ENCODE measurements at regions not wholly inside any gene's neighbourhood (a gene's known extent, or its start where the extent isn't known, plus 50 kb on each side); places are given as distances from the start of the nearest gene placed in this dataset.
"Not testable (repeated sequence)": the region's sequence is repeated elsewhere in the genome, so short reads cannot be mapped to it uniquely, and the experiment has no call there.

GRCh38 chr1:100791586-100791985, 72.0 kb downstream of the VCAM1 start:
- DNase-seq (ENCODE audit: insufficient read length, low spot score) (no peak), FAIRE-seq (no peak)
- no peak for TF ChIP-seq POLR2A (IDR thresholded peaks at IDR 0.05; ENCODE audit: low read depth, low read length)

GRCh38 chr1:100793659-100794058, 74.1 kb downstream of the VCAM1 start:
- DNase-seq (ENCODE audit: insufficient read length, low spot score) (no peak), FAIRE-seq (peak; percentile 36)
- no peak for TF ChIP-seq POLR2A (IDR thresholded peaks at IDR 0.05; ENCODE audit: low read depth, low read length)

- no peak for DNase-seq (ENCODE audit: insufficient read length, low spot score)
- FAIRE-seq: peak; percentile 76
- TF ChIP-seq POLR2A (IDR thresholded peaks at IDR 0.05; ENCODE audit: low read depth, low read length): no peak
Measured at GRCh38 chr1:100794748-100795645, 75.5 kb downstream of the VCAM1 start.

- no peak for TF ChIP-seq POLR2A (IDR thresholded peaks at IDR 0.05; ENCODE audit: low read depth, low read length)
- FAIRE-seq (no peak), DNase-seq (ENCODE audit: insufficient read length, low spot score) (no peak)
Measured at GRCh38 chr1:100795646-100795985, 76.1 kb downstream of the VCAM1 start.

- no peak for FAIRE-seq
- no peak for TF ChIP-seq POLR2A (IDR thresholded peaks at IDR 0.05; ENCODE audit: low read depth, low read length)
- DNase-seq (ENCODE audit: insufficient read length, low spot score): no peak
Measured at GRCh38 chr1:100796046-100796445, 76.5 kb downstream of the VCAM1 start.

GRCh38 chr1:100799548-100799947, 80.0 kb downstream of the VCAM1 start:
- FAIRE-seq (no peak), DNase-seq (ENCODE audit: insufficient read length, low spot score) (no peak)
- no peak for TF ChIP-seq POLR2A (IDR thresholded peaks at IDR 0.05; ENCODE audit: low read depth, low read length)

- FAIRE-seq (no peak), DNase-seq (ENCODE audit: insufficient read length, low spot score) (no peak)
- no peak for TF ChIP-seq POLR2A (IDR thresholded peaks at IDR 0.05; ENCODE audit: low read depth, low read length)
Measured at GRCh38 chr1:100799954-100800612, 80.5 kb downstream of the VCAM1 start.

GRCh38 chr1:100801256-100801655, 81.7 kb downstream of the VCAM1 start:
- not testable (repeated sequence) for DNase-seq (ENCODE audit: insufficient read length, low spot score); FAIRE-seq

- not testable (repeated sequence) for DNase-seq (ENCODE audit: insufficient read length, low spot score); FAIRE-seq
Measured at GRCh38 chr1:100803280-100803679, 83.7 kb downstream of the VCAM1 start.

GRCh38 chr1:100806601-100807000, 87.1 kb downstream of the VCAM1 start:
- no peak for FAIRE-seq
- no peak for TF ChIP-seq POLR2A (IDR thresholded peaks at IDR 0.05; ENCODE audit: low read depth, low read length)
- no peak for DNase-seq (ENCODE audit: insufficient read length, low spot score)

GRCh38 chr1:100810360-100810759, 84.3 kb downstream of the EXTL2 start:
- FAIRE-seq (no peak), DNase-seq (ENCODE audit: insufficient read length, low spot score) (no peak)
- no peak for TF ChIP-seq POLR2A (IDR thresholded peaks at IDR 0.05; ENCODE audit: low read depth, low read length)

- DNase-seq (ENCODE audit: insufficient read length, low spot score) (no peak), FAIRE-seq (no peak)
- TF ChIP-seq POLR2A (IDR thresholded peaks at IDR 0.05; ENCODE audit: low read depth, low read length): no peak
Measured at GRCh38 chr1:100811808-100812207, 82.8 kb downstream of the EXTL2 start.

GRCh38 chr1:100814938-100815337, 79.7 kb downstream of the EXTL2 start:
- FAIRE-seq: peak; percentile 38

GRCh38 chr1:100816049-100816448, 78.6 kb downstream of the EXTL2 start:
- no peak for TF ChIP-seq POLR2A (IDR thresholded peaks at IDR 0.05; ENCODE audit: low read depth, low read length)
- no peak for FAIRE-seq
- no peak for DNase-seq (ENCODE audit: insufficient read length, low spot score)

More at GRCh38 chr1:100814938-100815337, 79.7 kb downstream of the EXTL2 start:
- DNase-seq (ENCODE audit: insufficient read length, low spot score): not testable (repeated sequence)

GRCh38 chr1:100820195-100820594, 74.4 kb downstream of the EXTL2 start:
- FAIRE-seq; DNase-seq (ENCODE audit: insufficient read length, low spot score): not testable (repeated sequence)

- FAIRE-seq; DNase-seq (ENCODE audit: insufficient read length, low spot score): not testable (repeated sequence)
Measured at GRCh38 chr1:100821919-100822318, 72.7 kb downstream of the EXTL2 start.
